PC-9 (cell line): ENCODE measurements at regions not wholly inside any gene's neighbourhood (a gene's known extent, or its start where the extent isn't known, plus 50 kb on each side); places are given as distances from the start of the nearest gene placed in this dataset.

Experiments
- EZH2 ChIP-seq: fragments of 200-600 bp; sonication (generic); IDR thresholded peaks from 2 replicates; pipeline ENCODE4 v1.8.0; 2017; ENCODE audit warnings: antibody characterized with exemption, low read depth
- TF ChIP-seq, protein P1 (sequence below): fragments of 200-600 bp; sonication (generic); conservative IDR thresholded peaks from 2 replicates; pipeline ENCODE4 v1.6.1; 2017; ENCODE audit warnings: mixed run types, antibody characterized with exemption, mild to moderate bottlenecking, moderate library complexity

DNA sequence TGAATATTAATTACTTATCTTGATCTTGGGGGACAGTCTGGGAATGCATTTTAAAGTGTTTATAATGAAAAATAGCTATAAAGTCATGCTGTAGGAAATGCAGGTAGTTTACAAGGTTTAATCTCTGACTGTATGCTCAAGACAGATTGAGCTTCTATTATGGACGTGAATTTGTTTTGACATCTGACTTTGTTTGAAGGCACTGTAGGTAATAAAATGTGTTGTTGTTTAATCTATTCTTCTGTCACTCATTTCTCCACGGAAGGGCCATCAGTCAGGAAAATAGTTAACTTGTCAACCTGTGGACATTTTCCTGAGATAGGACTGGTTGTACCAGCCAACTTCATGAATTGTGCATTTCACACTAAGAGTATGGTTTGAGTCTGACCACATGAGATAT, 893.1 kb upstream of the SLITRK6 start:
- TF ChIP-seq, protein P1, sequence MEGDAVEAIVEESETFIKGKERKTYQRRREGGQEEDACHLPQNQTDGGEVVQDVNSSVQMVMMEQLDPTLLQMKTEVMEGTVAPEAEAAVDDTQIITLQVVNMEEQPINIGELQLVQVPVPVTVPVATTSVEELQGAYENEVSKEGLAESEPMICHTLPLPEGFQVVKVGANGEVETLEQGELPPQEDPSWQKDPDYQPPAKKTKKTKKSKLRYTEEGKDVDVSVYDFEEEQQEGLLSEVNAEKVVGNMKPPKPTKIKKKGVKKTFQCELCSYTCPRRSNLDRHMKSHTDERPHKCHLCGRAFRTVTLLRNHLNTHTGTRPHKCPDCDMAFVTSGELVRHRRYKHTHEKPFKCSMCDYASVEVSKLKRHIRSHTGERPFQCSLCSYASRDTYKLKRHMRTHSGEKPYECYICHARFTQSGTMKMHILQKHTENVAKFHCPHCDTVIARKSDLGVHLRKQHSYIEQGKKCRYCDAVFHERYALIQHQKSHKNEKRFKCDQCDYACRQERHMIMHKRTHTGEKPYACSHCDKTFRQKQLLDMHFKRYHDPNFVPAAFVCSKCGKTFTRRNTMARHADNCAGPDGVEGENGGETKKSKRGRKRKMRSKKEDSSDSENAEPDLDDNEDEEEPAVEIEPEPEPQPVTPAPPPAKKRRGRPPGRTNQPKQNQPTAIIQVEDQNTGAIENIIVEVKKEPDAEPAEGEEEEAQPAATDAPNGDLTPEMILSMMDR = no peak
- no peak for TF ChIP-seq EZH2
